ENCODE measurements at regions not wholly inside any gene's neighbourhood (a gene's known extent, or its start where the extent isn't known, plus 50 kb on each side); places are given as distances from the start of the nearest gene placed in this dataset.

DNA sequence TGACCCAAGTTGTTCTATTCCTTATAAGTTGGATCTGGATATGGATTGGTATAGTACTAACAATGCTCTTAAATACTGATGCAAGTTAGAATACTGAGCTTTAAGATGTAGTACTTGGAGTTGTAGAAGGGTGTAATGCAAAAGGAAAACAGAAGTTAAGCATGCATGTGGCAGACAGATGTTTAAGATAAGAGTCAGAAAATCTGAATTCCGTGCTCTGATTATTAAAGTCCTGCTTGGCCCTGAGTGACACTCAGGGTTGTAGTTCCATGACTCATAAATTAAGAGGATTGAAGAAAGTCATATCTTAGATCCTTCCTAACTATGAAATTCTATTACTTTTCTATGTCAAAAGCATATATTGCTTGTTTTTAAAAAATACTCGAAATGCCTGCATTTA, 250.6 kb downstream of the RPRM start:
- Histone ChIP-seq H3K36me3 (ENCODE audit: control insufficient read depth, insufficient read depth, low read length) (no peaks in the 10 kb centered on the region), H3K4me1 (ENCODE audit: control insufficient read depth, insufficient read depth, low read length) (no peaks in the 10 kb centered on the region), H3K27me3 (ENCODE audit: control insufficient read depth, insufficient read depth, low read length) (no peaks in the 10 kb centered on the region), H3K9me3 (ENCODE audit: control insufficient read depth, insufficient read depth, low read depth, low read length) (peaks cover 7% of the 10 kb centered on the region; the same call in 1 of the 2 replicates), H3K4me3 (ENCODE audit: low read depth in 2 of 2, low read length in 2 of 2) (no peak overlapping the region), H3K27ac (ENCODE audit: low read length) (no peak overlapping the region)
- DNase-seq (ENCODE audit: low read depth, low spot score) (no peak), ATAC-seq (no peak)
- no peak for TF ChIP-seq TCF7L2 (IDR thresholded peaks at IDR 0.05; ENCODE audit: low read depth, low read length)
- TF ChIP-seq CTCF (IDR thresholded peaks at IDR 0.05): no peak
- no peak for TF ChIP-seq POLR2AphosphoS5 (IDR thresholded peaks at IDR 0.05; ENCODE audit: low read depth, low read length)
- no peak for TF ChIP-seq SIN3A (IDR thresholded peaks at IDR 0.05; ENCODE audit: borderline replicate concordance, insufficient read depth, low read depth, low read length)
- TF ChIP-seq, protein P1, sequence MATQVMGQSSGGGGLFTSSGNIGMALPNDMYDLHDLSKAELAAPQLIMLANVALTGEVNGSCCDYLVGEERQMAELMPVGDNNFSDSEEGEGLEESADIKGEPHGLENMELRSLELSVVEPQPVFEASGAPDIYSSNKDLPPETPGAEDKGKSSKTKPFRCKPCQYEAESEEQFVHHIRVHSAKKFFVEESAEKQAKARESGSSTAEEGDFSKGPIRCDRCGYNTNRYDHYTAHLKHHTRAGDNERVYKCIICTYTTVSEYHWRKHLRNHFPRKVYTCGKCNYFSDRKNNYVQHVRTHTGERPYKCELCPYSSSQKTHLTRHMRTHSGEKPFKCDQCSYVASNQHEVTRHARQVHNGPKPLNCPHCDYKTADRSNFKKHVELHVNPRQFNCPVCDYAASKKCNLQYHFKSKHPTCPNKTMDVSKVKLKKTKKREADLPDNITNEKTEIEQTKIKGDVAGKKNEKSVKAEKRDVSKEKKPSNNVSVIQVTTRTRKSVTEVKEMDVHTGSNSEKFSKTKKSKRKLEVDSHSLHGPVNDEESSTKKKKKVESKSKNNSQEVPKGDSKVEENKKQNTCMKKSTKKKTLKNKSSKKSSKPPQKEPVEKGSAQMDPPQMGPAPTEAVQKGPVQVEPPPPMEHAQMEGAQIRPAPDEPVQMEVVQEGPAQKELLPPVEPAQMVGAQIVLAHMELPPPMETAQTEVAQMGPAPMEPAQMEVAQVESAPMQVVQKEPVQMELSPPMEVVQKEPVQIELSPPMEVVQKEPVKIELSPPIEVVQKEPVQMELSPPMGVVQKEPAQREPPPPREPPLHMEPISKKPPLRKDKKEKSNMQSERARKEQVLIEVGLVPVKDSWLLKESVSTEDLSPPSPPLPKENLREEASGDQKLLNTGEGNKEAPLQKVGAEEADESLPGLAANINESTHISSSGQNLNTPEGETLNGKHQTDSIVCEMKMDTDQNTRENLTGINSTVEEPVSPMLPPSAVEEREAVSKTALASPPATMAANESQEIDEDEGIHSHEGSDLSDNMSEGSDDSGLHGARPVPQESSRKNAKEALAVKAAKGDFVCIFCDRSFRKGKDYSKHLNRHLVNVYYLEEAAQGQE (IDR thresholded peaks at IDR 0.05; ENCODE audit: insufficient read depth in 1 of 2, low read depth in 2 of 2, low read length in 1 of 2): no peak
- POLR2A ChIA-PET: no interaction called here
- CTCF ChIA-PET: no interaction called here
- intact Hi-C loops (cut with micrococcal nuclease; ENCODE audit: unreplicated experiment): no loop called here
- in situ Hi-C loops (cut with HindIII; ENCODE audit: low pct_unique_long_range_greater_than_20kb, low sequenced_read_pairs): no loop called here
- BruUV-seq (replicated peaks): no TSS peak

- Histone ChIP-seq H3K27ac (ENCODE audit: low read length) (no peak overlapping the region), H3K36me3 (ENCODE audit: control insufficient read depth, insufficient read depth, low read length) (no peaks in the 10 kb centered on the region), H3K27me3 (ENCODE audit: control insufficient read depth, insufficient read depth, low read length) (no peaks in the 10 kb centered on the region), H3K9me3 (ENCODE audit: control insufficient read depth, insufficient read depth, low read depth, low read length) (peaks cover 7% of the 10 kb centered on the region; the same call in 1 of the 2 replicates), H3K4me3 (ENCODE audit: low read depth in 2 of 2, low read length in 2 of 2) (peak overlapping the region in 1 of 2 experiments; percentile 28; a peak in 1 of 4 replicates), H3K4me1 (ENCODE audit: control insufficient read depth, insufficient read depth, low read length) (no peaks in the 10 kb centered on the region)
- intact Hi-C loops (cut with micrococcal nuclease; ENCODE audit: unreplicated experiment): no loop called here
- ChIA-PET CTCF (no interaction called here), POLR2A (no interaction called here)
- no peak for TF ChIP-seq TCF7L2 (IDR thresholded peaks at IDR 0.05; ENCODE audit: low read depth, low read length)
- TF ChIP-seq SIN3A (IDR thresholded peaks at IDR 0.05; ENCODE audit: borderline replicate concordance, insufficient read depth, low read depth, low read length): no peak
- no peak for TF ChIP-seq POLR2AphosphoS5 (IDR thresholded peaks at IDR 0.05; ENCODE audit: low read depth, low read length)
- no peak for TF ChIP-seq CTCF (IDR thresholded peaks at IDR 0.05)
- TF ChIP-seq, protein P1 (IDR thresholded peaks at IDR 0.05; ENCODE audit: insufficient read depth in 1 of 2, low read depth in 2 of 2, low read length in 1 of 2): no peak
- BruUV-seq (replicated peaks): no TSS peak
- in situ Hi-C loops (cut with HindIII; ENCODE audit: low pct_unique_long_range_greater_than_20kb, low sequenced_read_pairs): no loop called here
- ATAC-seq: no peak
- no peak for DNase-seq (ENCODE audit: low read depth, low spot score)
Measured at GRCh38 chr2:153222231-153223165, 256.1 kb downstream of the RPRM start.

All from Panc1 (cell line).